ENCODE measurements at regions not wholly inside any gene's neighbourhood (a gene's known extent, or its start where the extent isn't known, plus 50 kb on each side); places are given as distances from the start of the nearest gene placed in this dataset.
"Not testable (repeated sequence)": the region's sequence is repeated elsewhere in the genome, so short reads cannot be mapped to it uniquely, and the experiment has no call there.

GRCh38 chr13:112171570-112171965, 104.6 kb downstream of the SOX1 start:
- peaks cover 8% of the 10 kb centered on the region for H3K9me3 Mint-ChIP-seq
- H3K4me3 Mint-ChIP-seq = no peak overlapping the region
- intact Hi-C loops (cut with micrococcal nuclease) = no loop called here
- no peak for DNase-seq
- no peaks in the 10 kb centered on the region for H3K36me3 Mint-ChIP-seq (ENCODE audit: low read depth)
- no peak overlapping the region for H3K27ac Mint-ChIP-seq
- peaks cover 10% of the 10 kb centered on the region for H3K27me3 Mint-ChIP-seq (ENCODE audit: low read depth)
- CTCF ChIA-PET = no interaction called here
- no peaks in the 10 kb centered on the region for H3K4me1 Mint-ChIP-seq (ENCODE audit: low read depth)

GRCh38 chr13:112172017-112172416, 105.1 kb downstream of the SOX1 start:
- Mint-ChIP-seq H3K4me3 (no peak overlapping the region), H3K4me1 (ENCODE audit: low read depth) (no peaks in the 10 kb centered on the region), H3K27ac (no peak overlapping the region), H3K36me3 (ENCODE audit: low read depth) (no peaks in the 10 kb centered on the region), H3K27me3 (ENCODE audit: low read depth) (peaks cover 7% of the 10 kb centered on the region), H3K9me3 (peaks cover 8% of the 10 kb centered on the region)
- DNase-seq = no peak
- intact Hi-C loops (cut with micrococcal nuclease) = no loop called here
- CTCF ChIA-PET = no interaction called here

- no peak overlapping the region for H3K4me3 Mint-ChIP-seq
- H3K27ac Mint-ChIP-seq = no peak overlapping the region
- peaks cover 8% of the 10 kb centered on the region for H3K9me3 Mint-ChIP-seq
- intact Hi-C loops (cut with micrococcal nuclease) = no loop called here
- CTCF ChIA-PET = no interaction called here
- DNase-seq = no peak
- H3K36me3 Mint-ChIP-seq (ENCODE audit: low read depth) = no peaks in the 10 kb centered on the region
- H3K27me3 Mint-ChIP-seq (ENCODE audit: low read depth) = peaks cover 7% of the 10 kb centered on the region
- no peaks in the 10 kb centered on the region for H3K4me1 Mint-ChIP-seq (ENCODE audit: low read depth)
These were observed 105.8 kb downstream of the SOX1 start for GRCh38 chr13:112172641-112173251.

- intact Hi-C loops (cut with micrococcal nuclease) = no loop called here
- Mint-ChIP-seq H3K4me3 (no peak overlapping the region), H3K9me3 (peaks cover 8% of the 10 kb centered on the region), H3K4me1 (ENCODE audit: low read depth) (no peaks in the 10 kb centered on the region), H3K27ac (no peak overlapping the region), H3K36me3 (ENCODE audit: low read depth) (no peaks in the 10 kb centered on the region), H3K27me3 (ENCODE audit: low read depth) (peaks cover 7% of the 10 kb centered on the region)
- CTCF ChIA-PET = no interaction called here
- no peak for DNase-seq
These were observed 107.6 kb downstream of the SOX1 start for GRCh38 chr13:112174476-112175110.

- DNase-seq = no peak
- Mint-ChIP-seq H3K27me3 (ENCODE audit: low read depth) (peaks cover 7% of the 10 kb centered on the region), H3K4me3 (no peak overlapping the region), H3K9me3 (peaks cover 8% of the 10 kb centered on the region), H3K27ac (no peak overlapping the region), H3K4me1 (ENCODE audit: low read depth) (no peaks in the 10 kb centered on the region), H3K36me3 (ENCODE audit: low read depth) (no peaks in the 10 kb centered on the region)
- CTCF ChIA-PET = interaction anchor here (0.7 kb wide), 1 partner anchor 64 kb away, joined by 3 read pairs; no protein-coding TSS in a partner anchor
- intact Hi-C loops (cut with micrococcal nuclease) = no loop called here
These were observed 108.5 kb downstream of the SOX1 start for GRCh38 chr13:112175162-112176075.

GRCh38 chr13:112176141-112177119, 109.5 kb downstream of the SOX1 start:
- H3K4me1 Mint-ChIP-seq (ENCODE audit: low read depth); intact Hi-C loops (cut with micrococcal nuclease); H3K27me3 Mint-ChIP-seq (ENCODE audit: low read depth); DNase-seq; H3K27ac Mint-ChIP-seq; H3K9me3 Mint-ChIP-seq; H3K36me3 Mint-ChIP-seq (ENCODE audit: low read depth); H3K4me3 Mint-ChIP-seq: not testable (repeated sequence)
- CTCF ChIA-PET = interaction anchor here (0.7 kb wide), 1 partner anchor 63 kb away, joined by 3 read pairs; no protein-coding TSS in a partner anchor

GRCh38 chr13:112177450-112178288, 110.7 kb downstream of the SOX1 start:
- H3K27me3 Mint-ChIP-seq (ENCODE audit: low read depth) = peaks cover 7% of the 10 kb centered on the region
- DNase-seq = no peak
- H3K4me1 Mint-ChIP-seq (ENCODE audit: low read depth) = no peaks in the 10 kb centered on the region
- H3K27ac Mint-ChIP-seq = no peak overlapping the region
- H3K4me3 Mint-ChIP-seq = no peak overlapping the region
- peaks cover 8% of the 10 kb centered on the region for H3K9me3 Mint-ChIP-seq
- no peaks in the 10 kb centered on the region for H3K36me3 Mint-ChIP-seq (ENCODE audit: low read depth)
- CTCF ChIA-PET = no interaction called here
- intact Hi-C loops (cut with micrococcal nuclease) = no loop called here

- peaks cover 7% of the 10 kb centered on the region for H3K27me3 Mint-ChIP-seq (ENCODE audit: low read depth)
- no peak overlapping the region for H3K4me3 Mint-ChIP-seq
- DNase-seq = no peak
- CTCF ChIA-PET = no interaction called here
- H3K36me3 Mint-ChIP-seq (ENCODE audit: low read depth) = no peaks in the 10 kb centered on the region
- peaks cover 7% of the 10 kb centered on the region for H3K9me3 Mint-ChIP-seq
- intact Hi-C loops (cut with micrococcal nuclease) = no loop called here
- no peak overlapping the region for H3K27ac Mint-ChIP-seq
- H3K4me1 Mint-ChIP-seq (ENCODE audit: low read depth) = no peaks in the 10 kb centered on the region
These were observed 111.8 kb downstream of the SOX1 start for GRCh38 chr13:112178769-112179168.

- CTCF ChIA-PET = no interaction called here
These were observed 112.5 kb downstream of the SOX1 start for GRCh38 chr13:112179421-112179820.

GRCh38 chr13:112179995-112180394, 113.0 kb downstream of the SOX1 start:
- Mint-ChIP-seq H3K36me3 (ENCODE audit: low read depth) (no peaks in the 10 kb centered on the region), H3K9me3 (no peaks in the 10 kb centered on the region), H3K27ac (no peak overlapping the region), H3K4me1 (ENCODE audit: low read depth) (no peaks in the 10 kb centered on the region), H3K4me3 (no peak overlapping the region), H3K27me3 (ENCODE audit: low read depth) (peaks cover 1% of the 10 kb centered on the region)
- no peak for DNase-seq
- CTCF ChIA-PET = no interaction called here
- intact Hi-C loops (cut with micrococcal nuclease) = no loop called here

More at GRCh38 chr13:112179421-112179820, 112.5 kb downstream of the SOX1 start:
- Mint-ChIP-seq H3K4me1 (ENCODE audit: low read depth) (no peaks in the 10 kb centered on the region), H3K27ac (no peak overlapping the region), H3K27me3 (ENCODE audit: low read depth) (peaks cover 2% of the 10 kb centered on the region), H3K36me3 (ENCODE audit: low read depth) (no peaks in the 10 kb centered on the region), H3K4me3 (no peak overlapping the region), H3K9me3 (peaks cover under 1% of the 10 kb centered on the region)
- DNase-seq = no peak
- intact Hi-C loops (cut with micrococcal nuclease) = no loop called here

- Mint-ChIP-seq H3K4me3 (no peak overlapping the region), H3K27ac (no peak overlapping the region), H3K27me3 (ENCODE audit: low read depth) (no peaks in the 10 kb centered on the region), H3K4me1 (ENCODE audit: low read depth) (no peaks in the 10 kb centered on the region), H3K9me3 (no peaks in the 10 kb centered on the region), H3K36me3 (ENCODE audit: low read depth) (no peaks in the 10 kb centered on the region)
- DNase-seq = no peak
- CTCF ChIA-PET = no interaction called here
- intact Hi-C loops (cut with micrococcal nuclease) = no loop called here
These were observed 114.6 kb downstream of the SOX1 start for GRCh38 chr13:112181336-112182067.
